H1 (cell line): ENCODE measurements at regions not wholly inside any gene's neighbourhood (a gene's known extent, or its start where the extent isn't known, plus 50 kb on each side); places are given as distances from the start of the nearest gene placed in this dataset.

Experiments used
- CTCF ChIA-PET: fragments of 300-600 bp; sonication (Branson Sonifier 250); formaldehyde crosslinking; loops from one replicate; lab custom pipeline; 2021; ENCODE audit not compliant: partially characterized antibody; lab: Charles Lee
- POLR2A ChIA-PET: fragments of 300-600 bp; sonication (Branson Sonifier 250); formaldehyde crosslinking; loops from one replicate; lab custom pipeline; 2021; ENCODE audit warnings: inconsistent platforms; ENCODE audit not compliant: partially characterized antibody; lab: Charles Lee
- DNase-seq, 2 experiments: peaks; one replicate each; pipeline versions ENCODE4 v3.0.0 to v3.0.0-alpha.2; 2010 to 2022; ENCODE audit warnings: low spot score in 2 of 2, low read depth in 1 of 2, mixed read lengths in 1 of 2
- FAIRE-seq: peaks from 2 replicates; lab custom pipeline; 2011; peaks lifted over from hg19 to GRCh38; lab: Jason Lieb, UNC
- H2AFZ ChIP-seq: 2 replicates; pipeline ENCODE4 v1.8.1; 2012; ENCODE audit warnings: low read length, inconsistent platforms
- H2AK5ac ChIP-seq: 2 replicates; pipeline ENCODE4 v1.6.1; 2013; ENCODE audit warnings: low read depth, low read length
- H2BK120ac ChIP-seq: replicated peaks from 2 replicates; pipeline ENCODE3; 2013; ENCODE audit warnings: low read depth, low read length, inconsistent platforms
- H2BK12ac ChIP-seq: 2 replicates; pipeline ENCODE4 v1.6.1; 2013; ENCODE audit warnings: low read depth, low read length
- H2BK15ac ChIP-seq: 2 replicates; pipeline ENCODE4 v1.6.1; 2013; ENCODE audit warnings: low read length
- H2BK20ac ChIP-seq: 2 replicates; pipeline ENCODE4 v1.6.1; 2013; ENCODE audit warnings: low read length
- H2BK5ac ChIP-seq: 2 replicates; pipeline ENCODE4 v1.6.1; 2013; ENCODE audit warnings: low read depth, low read length
- H3K14ac ChIP-seq: 2 replicates; pipeline ENCODE4 v1.6.1; 2013; ENCODE audit warnings: inconsistent platforms; ENCODE audit not compliant: insufficient read length
- H3K18ac ChIP-seq: 2 replicates; pipeline ENCODE4 v1.6.1; 2013; ENCODE audit warnings: low read length; ENCODE audit errors: extremely low read depth
- H3K23ac ChIP-seq: 2 replicates; pipeline ENCODE4 v1.6.1; 2013; ENCODE audit warnings: inconsistent platforms; ENCODE audit not compliant: insufficient read length
- H3K23me2 ChIP-seq: 2 replicates; pipeline ENCODE4 v1.6.1; 2013; ENCODE audit warnings: low read depth, low read length
- H3K27ac ChIP-seq: 2 replicates; pipeline ENCODE4 v1.6.1; 2011; ENCODE audit warnings: low read depth, low read length, inconsistent platforms
- H3K27me3 ChIP-seq, 4 experiments: replicated peaks in 1 of 4; 1 replicate in 1 of 4; 2 replicates in 3 of 4; pipeline versions ENCODE4 v1.6.1 to v1.8.1; 2011 to 2013; ENCODE audit warnings: low read length in 3 of 4, mild to moderate bottlenecking in 3 of 4, inconsistent platforms in 2 of 4, mixed read lengths in 2 of 4, moderate library complexity in 1 of 4; ENCODE audit not compliant: control insufficient read depth in 3 of 4, insufficient read depth in 3 of 4; ENCODE audit errors: extremely low read depth in 1 of 4
- H3K36me3 ChIP-seq, 4 experiments: 2 replicates each; pipeline versions ENCODE4 v1.6.1 to v1.8.1; 2011 to 2013; ENCODE audit warnings: mild to moderate bottlenecking in 4 of 4, low read length in 3 of 4, moderate library complexity in 2 of 4, control low read depth in 1 of 4, inconsistent platforms in 1 of 4; ENCODE audit not compliant: insufficient read depth in 4 of 4, control insufficient read depth in 2 of 4
- H3K4ac ChIP-seq: replicated peaks from 2 replicates; pipeline ENCODE3; 2013; ENCODE audit warnings: low read length, low read depth, mixed read lengths, inconsistent platforms; ENCODE audit not compliant: insufficient read length
- H3K4me1 ChIP-seq, 4 experiments: replicated peaks in 1 of 4; 1 replicate in 1 of 4; 2 replicates in 3 of 4; pipeline versions ENCODE4 v1.6.1 to v1.8.1; 2011 to 2013; ENCODE audit warnings: low read length in 3 of 4, inconsistent platforms in 2 of 4, mixed read lengths in 1 of 4; ENCODE audit not compliant: insufficient read depth in 4 of 4, control insufficient read depth in 3 of 4
- H3K4me2 ChIP-seq, 2 experiments: 2 replicates each; pipeline versions ENCODE4 v1.6.1 to v1.8.1; 2011 to 2013; ENCODE audit warnings: low read depth in 2 of 2, low read length in 2 of 2, control low read depth in 1 of 2, inconsistent platforms in 1 of 2, mild to moderate bottlenecking in 1 of 2; ENCODE audit not compliant: insufficient read depth in 1 of 2
- H3K4me3 ChIP-seq, 4 experiments: fragments of 200-600, 300-600 bp in 1 of 4; sonication (generic), shearing (Covaris generic), sonication (Bioruptor Twin) in 1 of 4; 2 replicates each; pipeline versions ENCODE4 v1.5.1 to v1.8.1; 2011 to 2016; ENCODE audit warnings: low read length in 4 of 4, low read depth in 3 of 4, control low read depth in 2 of 4, inconsistent platforms in 2 of 4, mild to moderate bottlenecking in 2 of 4, mixed read lengths in 1 of 4, moderate library complexity in 1 of 4; ENCODE audit not compliant: insufficient read depth in 2 of 4; ENCODE audit errors: extremely low read depth in 1 of 4
- H3K56ac ChIP-seq: replicated peaks from 2 replicates; pipeline ENCODE3; 2013; ENCODE audit warnings: low read depth, mild to moderate bottlenecking, mixed read lengths, low read length, inconsistent platforms; ENCODE audit not compliant: insufficient read length
- H3K79me1 ChIP-seq: 2 replicates; pipeline ENCODE4 v1.6.1; 2013; ENCODE audit warnings: low read depth, low read length, control low read depth
- H3K79me2 ChIP-seq, 2 experiments: 2 replicates each; pipeline versions ENCODE4 v1.6.1 to v1.8.1; 2012 to 2013; ENCODE audit warnings: low read length in 2 of 2, mild to moderate bottlenecking in 2 of 2, inconsistent platforms in 1 of 2; ENCODE audit not compliant: insufficient read depth in 2 of 2, control insufficient read depth in 1 of 2
- H3K9ac ChIP-seq, 4 experiments: replicated peaks in 1 of 4; 1 replicate in 1 of 4; 2 replicates in 3 of 4; pipeline versions ENCODE4 v1.6.1 to v1.8.1; 2011 to 2013; ENCODE audit warnings: low read depth in 3 of 4, low read length in 3 of 4, control low read depth in 2 of 4, mild to moderate bottlenecking in 2 of 4, moderate library complexity in 2 of 4, inconsistent platforms in 1 of 4; ENCODE audit errors: extremely low read depth in 1 of 4
- H3K9me3 ChIP-seq, 2 experiments: 2 replicates each; pipeline versions ENCODE4 v1.6.1 to v1.8.1; 2012 to 2013; ENCODE audit warnings: mild to moderate bottlenecking in 2 of 2, moderate library complexity in 2 of 2, control low read depth in 1 of 2, inconsistent platforms in 1 of 2, low read depth in 1 of 2, low read length in 1 of 2, mixed read lengths in 1 of 2; ENCODE audit not compliant: insufficient read depth in 2 of 2
- H4K20me1 ChIP-seq, 2 experiments: replicated peaks in 1 of 2; 2 replicates each; pipeline versions ENCODE3 to v1.8.1; 2011 to 2013; ENCODE audit warnings: inconsistent platforms in 2 of 2, low read length in 2 of 2, mild to moderate bottlenecking in 1 of 2; ENCODE audit not compliant: insufficient read depth in 2 of 2, control insufficient read depth in 1 of 2
- H4K5ac ChIP-seq: 2 replicates; pipeline ENCODE4 v1.6.1; 2013; ENCODE audit warnings: low read length, low read depth, mixed read lengths, inconsistent platforms; ENCODE audit not compliant: insufficient read length
- H4K8ac ChIP-seq: 2 replicates; pipeline ENCODE4 v1.8.0; 2013; ENCODE audit warnings: mild to moderate bottlenecking, moderate library complexity, low read length, inconsistent platforms; ENCODE audit not compliant: insufficient read depth; ENCODE audit errors: extremely low read depth
- H4K91ac ChIP-seq: replicated peaks from 2 replicates; pipeline ENCODE3; 2013; ENCODE audit warnings: low read length, mixed read lengths, inconsistent platforms; ENCODE audit not compliant: insufficient read length
- ATF2 ChIP-seq: IDR thresholded peaks from 2 replicates; pipeline ENCODE4 v1.6.1; 2012; ENCODE audit warnings: low read length, inconsistent platforms
- BCL11A ChIP-seq, 2 experiments: IDR thresholded peaks; one replicate each; pipeline ENCODE4 v1.6.1; 2011; ENCODE audit warnings: low read depth in 2 of 2, low read length in 2 of 2, mild to moderate bottlenecking in 2 of 2
- CBX8 ChIP-seq: fragments of 300-800, 300-1000 bp; sonication (generic); IDR thresholded peaks from 2 replicates; pipeline ENCODE4 v1.7.1; 2016; ENCODE audit warnings: low read depth, low read length, borderline replicate concordance
- EGR1 ChIP-seq: IDR thresholded peaks from 2 replicates; pipeline ENCODE4 v1.6.1; 2011; ENCODE audit warnings: low read depth, low read length, borderline replicate concordance
- EP300 ChIP-seq, 2 experiments: IDR thresholded peaks; 1 replicate in 1 of 2; 2 replicates in 1 of 2; pipeline ENCODE4 v1.6.1; 2011 to 2012; ENCODE audit warnings: low read depth in 2 of 2, low read length in 2 of 2, mild to moderate bottlenecking in 2 of 2, borderline replicate concordance in 1 of 2, inconsistent platforms in 1 of 2, moderate library complexity in 1 of 2
- POLR2AphosphoS5 ChIP-seq: IDR thresholded peaks from 2 replicates; pipeline ENCODE4 v1.6.1; 2011; ENCODE audit warnings: low read depth, low read length
- RNF2 ChIP-seq: fragments of 200-900, 300-1000 bp; sonication (generic); IDR thresholded peaks from 2 replicates; pipeline ENCODE4 v1.7.1; 2016; ENCODE audit warnings: borderline replicate concordance, low read depth, mild to moderate bottlenecking, antibody characterized with exemption, low read length; ENCODE audit not compliant: poor library complexity, severe bottlenecking; ENCODE audit errors: missing control alignments
- SIN3A ChIP-seq, 2 experiments: IDR thresholded peaks in 1 of 2; conservative IDR thresholded peaks in 1 of 2; 2 replicates each; pipeline ENCODE4 v1.6.1; 2011 to 2012; ENCODE audit warnings: low read length in 2 of 2, improper control_type of control experiment in 1 of 2, low read depth in 1 of 2, mild to moderate bottlenecking in 1 of 2
- SP2 ChIP-seq: IDR thresholded peaks from 2 replicates; pipeline ENCODE4 v1.6.1; 2012; ENCODE audit warnings: mild to moderate bottlenecking, low read length, inconsistent platforms
- SP4 ChIP-seq: IDR thresholded peaks from 2 replicates; pipeline ENCODE4 v1.6.1; 2012; ENCODE audit warnings: low read length, inconsistent platforms
- TAF1 ChIP-seq: IDR thresholded peaks from 2 replicates; pipeline ENCODE4 v1.6.1; 2011; ENCODE audit warnings: mild to moderate bottlenecking, low read depth, low read length
- WGBS, 2 experiments: shearing (Covaris generic) in 1 of 2; methylation state at CpG; one replicate each; pipeline versions ENCODE4 v1.1.6 to v1.1.7; 2013 to 2015; ENCODE audit warnings: low lambda C conversion rate in 2 of 2, mixed read lengths in 2 of 2, inconsistent platforms in 1 of 2, low coverage in 1 of 2, missing lambda C conversion rate in 1 of 2; ENCODE audit not compliant: insufficient replicate concordance in 2 of 2, insufficient coverage in 1 of 2, insufficient read length in 1 of 2; ENCODE audit errors: extremely low coverage in 1 of 2, missing lambda C conversion rate in 1 of 2; 5-methylcytosine and 5-hydroxymethylcytosine counted together

GRCh38 chr3:1462856-1463450 is 370.1 kb downstream of the CNTN6 start:
- H2AK5ac ChIP-seq, result no peak overlapping the region
- no peak overlapping the region for H3K4me3 ChIP-seq
- no peak overlapping the region for H3K4me2 ChIP-seq
- H3K9me3 ChIP-seq, result no peaks in the 10 kb centered on the region
- H3K18ac ChIP-seq, result no peak overlapping the region
- ChIA-PET CTCF (no interaction called here), POLR2A (no interaction called here)
- H4K5ac ChIP-seq, result no peak overlapping the region
- no peak overlapping the region for H3K27ac ChIP-seq
- 80% methylated on average over 3 of the region's 3 CpGs; no CpG with 5 or more reads in 1 of the 2 experiments for WGBS, 2 experiments
- H3K23ac ChIP-seq, result no peak overlapping the region
- no peak overlapping the region for H3K56ac ChIP-seq
- no peak overlapping the region for H2AFZ ChIP-seq
- no peak overlapping the region for H2BK20ac ChIP-seq
- H4K8ac ChIP-seq, result no peak overlapping the region
- no peaks in the 10 kb centered on the region for H3K23me2 ChIP-seq
- no peak overlapping the region for H3K14ac ChIP-seq
- H3K79me1 ChIP-seq, result no peaks in the 10 kb centered on the region
- no peak overlapping the region for H4K91ac ChIP-seq
- H3K4me1 ChIP-seq, result no peaks in the 10 kb centered on the region
- H2BK12ac ChIP-seq, result no peak overlapping the region
- H3K79me2 ChIP-seq, result no peaks in the 10 kb centered on the region
- peaks cover 0 to 1% (median 0%) of the 10 kb centered on the region in 4 experiments; a peak in 1 of 7 replicates for H3K27me3 ChIP-seq
- H3K9ac ChIP-seq, result no peak overlapping the region
- FAIRE-seq (no peak), DNase-seq (no peak)
- H2BK15ac ChIP-seq, result no peak overlapping the region
- no peaks in the 10 kb centered on the region for H3K36me3 ChIP-seq
- no peak overlapping the region for H3K4ac ChIP-seq
- H2BK120ac ChIP-seq, result no peak overlapping the region
- H4K20me1 ChIP-seq, result no peaks in the 10 kb centered on the region
- H2BK5ac ChIP-seq, result no peak overlapping the region
- TF ChIP-seq SP2, result no peak
- TF ChIP-seq CBX8, result no peak
- no peak for TF ChIP-seq SP4
- TF ChIP-seq ATF2, result no peak
- no peak for TF ChIP-seq TAF1
- no peak for TF ChIP-seq POLR2AphosphoS5
- no peak for TF ChIP-seq RNF2
- no peak for TF ChIP-seq EP300 (IDR thresholded peaks at IDR 0.05; ENCODE audit: borderline replicate concordance in 1 of 2, low read depth in 2 of 2, low read length in 2 of 2)
- TF ChIP-seq BCL11A (IDR thresholded peaks at IDR 0.05; ENCODE audit: low read depth in 2 of 2, low read length in 2 of 2), result no peak
- no peak for TF ChIP-seq SIN3A (conservative IDR thresholded peaks at IDR 0.05 in 1 of 2, IDR thresholded peaks at IDR 0.05 in 1 of 2; ENCODE audit: low read depth in 1 of 2, low read length in 2 of 2)
- no peak for TF ChIP-seq EGR1
